ENCODE measurements at regions not wholly inside any gene's neighbourhood (a gene's known extent, or its start where the extent isn't known, plus 50 kb on each side); places are given as distances from the start of the nearest gene placed in this dataset.

DNA sequence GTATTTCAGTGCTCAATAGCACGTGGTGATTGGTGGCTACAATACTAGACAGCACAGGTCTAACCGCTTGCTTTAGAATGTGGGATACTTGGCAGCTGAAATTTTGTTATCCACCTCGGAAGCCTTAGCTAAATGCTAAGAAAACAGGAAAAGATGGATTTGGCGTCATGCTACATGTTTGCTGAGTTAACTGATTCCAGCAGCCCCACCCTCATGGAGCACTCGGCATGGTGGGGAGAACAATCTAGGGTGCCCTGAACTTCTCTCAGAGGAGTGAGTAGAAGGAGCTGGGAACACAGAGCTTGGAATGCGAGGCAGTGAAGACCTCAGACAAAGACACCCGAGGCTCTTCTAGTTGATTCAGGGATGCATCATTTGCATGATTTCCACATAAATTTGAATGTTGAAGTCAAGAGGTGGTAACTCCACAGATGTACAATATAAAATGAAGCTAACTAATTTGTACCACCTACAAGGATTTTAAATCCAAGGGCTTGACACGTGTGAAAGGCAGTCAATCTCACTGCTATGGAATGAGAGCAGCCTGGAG is 145.1 kb upstream of the FSTL4 start:
- TF ChIP-seq, protein P1, sequence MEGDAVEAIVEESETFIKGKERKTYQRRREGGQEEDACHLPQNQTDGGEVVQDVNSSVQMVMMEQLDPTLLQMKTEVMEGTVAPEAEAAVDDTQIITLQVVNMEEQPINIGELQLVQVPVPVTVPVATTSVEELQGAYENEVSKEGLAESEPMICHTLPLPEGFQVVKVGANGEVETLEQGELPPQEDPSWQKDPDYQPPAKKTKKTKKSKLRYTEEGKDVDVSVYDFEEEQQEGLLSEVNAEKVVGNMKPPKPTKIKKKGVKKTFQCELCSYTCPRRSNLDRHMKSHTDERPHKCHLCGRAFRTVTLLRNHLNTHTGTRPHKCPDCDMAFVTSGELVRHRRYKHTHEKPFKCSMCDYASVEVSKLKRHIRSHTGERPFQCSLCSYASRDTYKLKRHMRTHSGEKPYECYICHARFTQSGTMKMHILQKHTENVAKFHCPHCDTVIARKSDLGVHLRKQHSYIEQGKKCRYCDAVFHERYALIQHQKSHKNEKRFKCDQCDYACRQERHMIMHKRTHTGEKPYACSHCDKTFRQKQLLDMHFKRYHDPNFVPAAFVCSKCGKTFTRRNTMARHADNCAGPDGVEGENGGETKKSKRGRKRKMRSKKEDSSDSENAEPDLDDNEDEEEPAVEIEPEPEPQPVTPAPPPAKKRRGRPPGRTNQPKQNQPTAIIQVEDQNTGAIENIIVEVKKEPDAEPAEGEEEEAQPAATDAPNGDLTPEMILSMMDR (IDR thresholded peaks at IDR 0.05), result no peak
- no peak for TF ChIP-seq POLR2A (IDR thresholded peaks at IDR 0.05)

All from uterus (tissue), 2 donors.